ENCODE measurements at regions not wholly inside any gene's neighbourhood (a gene's known extent, or its start where the extent isn't known, plus 50 kb on each side); places are given as distances from the start of the nearest gene placed in this dataset.

GRCh38 chr20:8990770-8991169 is 78.1 kb upstream of the PLCB4 start:
- TF ChIP-seq, protein P1, sequence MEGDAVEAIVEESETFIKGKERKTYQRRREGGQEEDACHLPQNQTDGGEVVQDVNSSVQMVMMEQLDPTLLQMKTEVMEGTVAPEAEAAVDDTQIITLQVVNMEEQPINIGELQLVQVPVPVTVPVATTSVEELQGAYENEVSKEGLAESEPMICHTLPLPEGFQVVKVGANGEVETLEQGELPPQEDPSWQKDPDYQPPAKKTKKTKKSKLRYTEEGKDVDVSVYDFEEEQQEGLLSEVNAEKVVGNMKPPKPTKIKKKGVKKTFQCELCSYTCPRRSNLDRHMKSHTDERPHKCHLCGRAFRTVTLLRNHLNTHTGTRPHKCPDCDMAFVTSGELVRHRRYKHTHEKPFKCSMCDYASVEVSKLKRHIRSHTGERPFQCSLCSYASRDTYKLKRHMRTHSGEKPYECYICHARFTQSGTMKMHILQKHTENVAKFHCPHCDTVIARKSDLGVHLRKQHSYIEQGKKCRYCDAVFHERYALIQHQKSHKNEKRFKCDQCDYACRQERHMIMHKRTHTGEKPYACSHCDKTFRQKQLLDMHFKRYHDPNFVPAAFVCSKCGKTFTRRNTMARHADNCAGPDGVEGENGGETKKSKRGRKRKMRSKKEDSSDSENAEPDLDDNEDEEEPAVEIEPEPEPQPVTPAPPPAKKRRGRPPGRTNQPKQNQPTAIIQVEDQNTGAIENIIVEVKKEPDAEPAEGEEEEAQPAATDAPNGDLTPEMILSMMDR (IDR thresholded peaks at IDR 0.05; ENCODE audit: insufficient read depth, low read depth, low read length) = no peak
- no peak for TF ChIP-seq EZH2 (IDR thresholded peaks at IDR 0.05; ENCODE audit: insufficient read depth, low read length)

All from astrocyte (in vitro differentiated cells and primary cell).